ENCODE measurements at regions not wholly inside any gene's neighbourhood (a gene's known extent, or its start where the extent isn't known, plus 50 kb on each side); places are given as distances from the start of the nearest gene placed in this dataset.

GRCh38 chr1:29831500-29832117, 595.3 kb downstream of the PTPRU start:
- no peaks in the 10 kb centered on the region for H3K9me3 ChIP-seq
- H3K4me1 ChIP-seq, result no peaks in the 10 kb centered on the region
- intact Hi-C loops (cut with DNase I; ENCODE audit: low total_unique reads), result no loop called here
- no peak overlapping the region for H3K27ac ChIP-seq
- H3K27me3 ChIP-seq, result peaks cover 0 to 29% of the 10 kb centered on the region in 2 donors
- H3K4me3 ChIP-seq, result no peak overlapping the region
- TF ChIP-seq CTCF (IDR thresholded peaks at IDR 0.05) (no peak), POLR2A (IDR thresholded peaks at IDR 0.05) (no peak), POLR2AphosphoS5 (IDR thresholded peaks at IDR 0.05) (no peak)
- DNase-seq (ENCODE audit: low spot score in 2 of 2), result no peak
- H3K36me3 ChIP-seq, result no peaks in the 10 kb centered on the region

- H3K27ac ChIP-seq, result no peak overlapping the region
- H3K4me1 ChIP-seq, result no peaks in the 10 kb centered on the region
- H3K27me3 ChIP-seq, result peaks cover 0 to 29% of the 10 kb centered on the region in 2 donors
- H3K9me3 ChIP-seq, result no peaks in the 10 kb centered on the region
- intact Hi-C loops (cut with DNase I; ENCODE audit: low total_unique reads), result no loop called here
- no peak overlapping the region for H3K4me3 ChIP-seq
- no peak for DNase-seq (ENCODE audit: low spot score in 2 of 2)
- TF ChIP-seq CTCF (IDR thresholded peaks at IDR 0.05), result no peak
- no peak for TF ChIP-seq POLR2AphosphoS5 (IDR thresholded peaks at IDR 0.05)
- no peak for TF ChIP-seq POLR2A (IDR thresholded peaks at IDR 0.05)
- no peaks in the 10 kb centered on the region for H3K36me3 ChIP-seq
Measured at GRCh38 chr1:29830916-29831315, 594.6 kb downstream of the PTPRU start.

GRCh38 chr1:29830383-29830782, 594.1 kb downstream of the PTPRU start:
- Histone ChIP-seq H3K4me1 (no peaks in the 10 kb centered on the region), H3K36me3 (no peaks in the 10 kb centered on the region), H3K27me3 (peaks cover 0 to 29% of the 10 kb centered on the region in 2 donors), H3K4me3 (no peak overlapping the region), H3K27ac (no peak overlapping the region), H3K9me3 (no peaks in the 10 kb centered on the region)
- intact Hi-C loops (cut with DNase I; ENCODE audit: low total_unique reads), result no loop called here
- no peak for DNase-seq (ENCODE audit: low spot score in 2 of 2)
- TF ChIP-seq POLR2AphosphoS5 (IDR thresholded peaks at IDR 0.05) (no peak), POLR2A (IDR thresholded peaks at IDR 0.05) (no peak), CTCF (IDR thresholded peaks at IDR 0.05) (no peak)

- Histone ChIP-seq H3K4me1 (no peaks in the 10 kb centered on the region), H3K4me3 (no peak overlapping the region), H3K36me3 (no peaks in the 10 kb centered on the region), H3K27me3 (peaks cover 0 to 35% of the 10 kb centered on the region in 2 donors), H3K9me3 (no peaks in the 10 kb centered on the region), H3K27ac (no peak overlapping the region)
- TF ChIP-seq CTCF (IDR thresholded peaks at IDR 0.05), result no peak
- peak in 1 of 2 donors; percentile 39 for DNase-seq (ENCODE audit: low spot score in 2 of 2)
- intact Hi-C loops (cut with DNase I; ENCODE audit: low total_unique reads), result no loop called here
Measured at GRCh38 chr1:29829448-29830344, 593.4 kb downstream of the PTPRU start.
